ENCODE measurements at regions not wholly inside any gene's neighbourhood (a gene's known extent, or its start where the extent isn't known, plus 50 kb on each side); places are given as distances from the start of the nearest gene placed in this dataset.
A peak's percentile ranks its signal among the peaks of the same experiment; 100 is the strongest.

DNA sequence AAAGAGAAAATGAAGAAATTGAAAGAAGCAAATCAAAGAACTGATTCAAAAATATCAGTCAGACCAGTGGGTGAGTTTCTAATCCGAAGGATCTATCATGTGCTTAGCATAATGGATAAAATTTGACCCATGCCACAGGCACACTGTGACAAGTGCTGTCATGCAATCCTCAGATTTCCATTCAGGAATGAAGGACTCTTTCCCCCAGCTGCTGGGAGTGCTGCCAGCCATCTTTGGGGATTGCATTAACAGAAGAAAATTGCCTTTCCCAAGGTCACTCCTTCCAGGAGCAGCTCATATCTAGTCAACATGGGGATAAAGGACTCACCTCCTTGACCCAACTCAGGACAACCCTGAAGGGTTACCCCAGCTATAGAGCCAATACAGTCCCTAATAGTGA, 316.7 kb upstream of the TBX18 start:
- H2AFZ ChIP-seq (ENCODE audit: low read depth, low read length) = no peak overlapping the region
- no peak overlapping the region for H3K27ac ChIP-seq (ENCODE audit: low read depth, low read length)
- no peaks in the 10 kb centered on the region for H3K36me3 Mint-ChIP-seq (ENCODE audit: low read depth, unreplicated experiment)
- H3K4me3 Mint-ChIP-seq (ENCODE audit: unreplicated experiment) = no peak overlapping the region
- H3K4me1 Mint-ChIP-seq (ENCODE audit: low read depth, unreplicated experiment) = peaks cover 22% of the 10 kb centered on the region
- no peak overlapping the region for H3K27ac Mint-ChIP-seq (ENCODE audit: unreplicated experiment)
- TF ChIP-seq, protein P1, sequence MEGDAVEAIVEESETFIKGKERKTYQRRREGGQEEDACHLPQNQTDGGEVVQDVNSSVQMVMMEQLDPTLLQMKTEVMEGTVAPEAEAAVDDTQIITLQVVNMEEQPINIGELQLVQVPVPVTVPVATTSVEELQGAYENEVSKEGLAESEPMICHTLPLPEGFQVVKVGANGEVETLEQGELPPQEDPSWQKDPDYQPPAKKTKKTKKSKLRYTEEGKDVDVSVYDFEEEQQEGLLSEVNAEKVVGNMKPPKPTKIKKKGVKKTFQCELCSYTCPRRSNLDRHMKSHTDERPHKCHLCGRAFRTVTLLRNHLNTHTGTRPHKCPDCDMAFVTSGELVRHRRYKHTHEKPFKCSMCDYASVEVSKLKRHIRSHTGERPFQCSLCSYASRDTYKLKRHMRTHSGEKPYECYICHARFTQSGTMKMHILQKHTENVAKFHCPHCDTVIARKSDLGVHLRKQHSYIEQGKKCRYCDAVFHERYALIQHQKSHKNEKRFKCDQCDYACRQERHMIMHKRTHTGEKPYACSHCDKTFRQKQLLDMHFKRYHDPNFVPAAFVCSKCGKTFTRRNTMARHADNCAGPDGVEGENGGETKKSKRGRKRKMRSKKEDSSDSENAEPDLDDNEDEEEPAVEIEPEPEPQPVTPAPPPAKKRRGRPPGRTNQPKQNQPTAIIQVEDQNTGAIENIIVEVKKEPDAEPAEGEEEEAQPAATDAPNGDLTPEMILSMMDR (IDR thresholded peaks at IDR 0.05; ENCODE audit: insufficient read depth, low read depth, low read length) = no peak
- TF ChIP-seq EZH2 (IDR thresholded peaks at IDR 0.05; ENCODE audit: insufficient read depth, low read length) = no peak
- no peak for FAIRE-seq
- no peaks in the 10 kb centered on the region for H3K27me3 ChIP-seq (ENCODE audit: insufficient read depth, low read length)
- H4K20me1 ChIP-seq (ENCODE audit: insufficient read depth, low read length) = no peaks in the 10 kb centered on the region
- H3K9me3 Mint-ChIP-seq (ENCODE audit: unreplicated experiment) = no peaks in the 10 kb centered on the region
- no peak for DNase-seq (ENCODE audit: low read depth)
- peaks cover 6% of the 10 kb centered on the region for H3K4me1 ChIP-seq (ENCODE audit: insufficient read depth, low read length)
- H3K9me3 ChIP-seq (ENCODE audit: insufficient read depth, low read depth, low read length) = no peaks in the 10 kb centered on the region
- H3K4me2 ChIP-seq (ENCODE audit: low read length) = no peak overlapping the region
- H3K4me3 ChIP-seq (ENCODE audit: insufficient read depth, low read depth, low read length) = no peak overlapping the region
- H3K36me3 ChIP-seq (ENCODE audit: insufficient read depth, low read length) = no peaks in the 10 kb centered on the region
- H3K9ac ChIP-seq (ENCODE audit: low read length) = no peak overlapping the region
- H3K27me3 Mint-ChIP-seq (ENCODE audit: low read depth, unreplicated experiment) = peaks cover 2% of the 10 kb centered on the region
- H3K79me2 ChIP-seq (ENCODE audit: insufficient read depth, low read length) = no peaks in the 10 kb centered on the region

DNA sequence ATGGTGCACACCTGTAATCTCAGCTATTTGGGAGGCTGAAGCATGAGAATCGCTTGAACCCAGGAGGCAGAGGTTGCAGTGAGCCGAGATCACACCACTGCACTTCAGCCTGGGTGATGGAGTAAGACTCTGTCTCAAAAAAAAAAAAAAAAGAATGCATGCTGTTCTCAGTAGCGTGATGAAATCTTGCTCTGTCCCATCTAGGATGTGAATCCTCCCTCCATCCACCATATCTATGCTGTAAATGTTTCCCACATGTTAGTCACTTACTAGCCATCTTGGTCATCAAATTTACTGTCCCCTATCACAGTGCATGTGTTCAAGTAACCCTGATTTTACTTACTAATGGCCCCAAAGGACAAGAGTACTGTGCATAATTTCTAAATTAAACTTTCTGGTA, 315.4 kb upstream of the TBX18 start:
- Mint-ChIP-seq H3K4me1 (ENCODE audit: low read depth, unreplicated experiment) (peaks cover 22% of the 10 kb centered on the region), H3K27me3 (ENCODE audit: low read depth, unreplicated experiment) (peaks cover 2% of the 10 kb centered on the region), H3K27ac (ENCODE audit: unreplicated experiment) (no peak overlapping the region), H3K36me3 (ENCODE audit: low read depth, unreplicated experiment) (no peaks in the 10 kb centered on the region), H3K9me3 (ENCODE audit: unreplicated experiment) (no peaks in the 10 kb centered on the region), H3K4me3 (ENCODE audit: unreplicated experiment) (no peak overlapping the region)
- Histone ChIP-seq H3K36me3 (ENCODE audit: insufficient read depth, low read length) (no peaks in the 10 kb centered on the region), H3K4me1 (ENCODE audit: insufficient read depth, low read length) (peaks cover 6% of the 10 kb centered on the region), H3K27me3 (ENCODE audit: insufficient read depth, low read length) (no peaks in the 10 kb centered on the region), H3K9ac (ENCODE audit: low read length) (no peak overlapping the region), H3K9me3 (ENCODE audit: insufficient read depth, low read depth, low read length) (no peaks in the 10 kb centered on the region), H3K27ac (ENCODE audit: low read depth, low read length) (no peak overlapping the region), H3K4me3 (ENCODE audit: insufficient read depth, low read depth, low read length) (no peak overlapping the region), H3K79me2 (ENCODE audit: insufficient read depth, low read length) (no peaks in the 10 kb centered on the region), H3K4me2 (ENCODE audit: low read length) (no peak overlapping the region), H4K20me1 (ENCODE audit: insufficient read depth, low read length) (no peaks in the 10 kb centered on the region), H2AFZ (ENCODE audit: low read depth, low read length) (no peak overlapping the region)
- no peak for DNase-seq (ENCODE audit: low read depth)
- FAIRE-seq = no peak
- TF ChIP-seq, protein P1 (IDR thresholded peaks at IDR 0.05; ENCODE audit: insufficient read depth, low read depth, low read length) = no peak
- TF ChIP-seq EZH2 (IDR thresholded peaks at IDR 0.05; ENCODE audit: insufficient read depth, low read length) = no peak

DNA sequence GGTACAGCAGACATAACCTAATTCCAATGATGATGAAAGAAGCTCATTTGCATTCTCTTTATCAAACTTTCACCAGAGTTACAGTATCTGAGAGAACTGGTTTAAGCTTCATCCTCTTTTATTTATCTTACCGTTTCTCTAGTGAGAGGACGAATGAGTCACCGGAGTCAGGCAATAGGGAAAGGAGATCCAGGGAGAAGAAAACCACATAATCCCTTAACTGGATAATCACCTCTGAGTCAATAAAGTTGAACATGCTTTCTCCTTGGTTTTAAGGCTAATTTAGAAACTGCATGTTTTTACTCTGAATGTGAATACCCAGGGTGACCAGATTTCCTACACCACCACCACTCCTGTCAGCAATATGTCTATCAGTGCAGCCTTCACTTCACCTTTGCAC, 313.7 kb upstream of the TBX18 start:
- Mint-ChIP-seq H3K4me1 (ENCODE audit: low read depth, unreplicated experiment) (peaks cover 22% of the 10 kb centered on the region), H3K36me3 (ENCODE audit: low read depth, unreplicated experiment) (no peaks in the 10 kb centered on the region), H3K4me3 (ENCODE audit: unreplicated experiment) (peak overlapping the region; percentile 17), H3K9me3 (ENCODE audit: unreplicated experiment) (no peaks in the 10 kb centered on the region), H3K27me3 (ENCODE audit: low read depth, unreplicated experiment) (peaks cover 2% of the 10 kb centered on the region), H3K27ac (ENCODE audit: unreplicated experiment) (peak overlapping the region; percentile 77)
- DNase-seq (ENCODE audit: low read depth) (peak; percentile 86), FAIRE-seq (peak; percentile 99)
- TF ChIP-seq, protein P1 (IDR thresholded peaks at IDR 0.05; ENCODE audit: insufficient read depth, low read depth, low read length) = no peak
- no peak for TF ChIP-seq EZH2 (IDR thresholded peaks at IDR 0.05; ENCODE audit: insufficient read depth, low read length)
- peak overlapping the region; percentile 4 for H3K27ac ChIP-seq (ENCODE audit: low read depth, low read length)
- no peaks in the 10 kb centered on the region for H3K36me3 ChIP-seq (ENCODE audit: insufficient read depth, low read length)
- no peaks in the 10 kb centered on the region for H3K79me2 ChIP-seq (ENCODE audit: insufficient read depth, low read length)
- no peak overlapping the region for H3K9ac ChIP-seq (ENCODE audit: low read length)
- H3K4me3 ChIP-seq (ENCODE audit: insufficient read depth, low read depth, low read length) = no peak overlapping the region
- no peak overlapping the region for H2AFZ ChIP-seq (ENCODE audit: low read depth, low read length)
- peak overlapping the region; percentile 68 for H3K4me2 ChIP-seq (ENCODE audit: low read length)
- peaks cover 6% of the 10 kb centered on the region for H3K4me1 ChIP-seq (ENCODE audit: insufficient read depth, low read length)
- no peaks in the 10 kb centered on the region for H3K27me3 ChIP-seq (ENCODE audit: insufficient read depth, low read length)
- H4K20me1 ChIP-seq (ENCODE audit: insufficient read depth, low read length) = no peaks in the 10 kb centered on the region
- no peaks in the 10 kb centered on the region for H3K9me3 ChIP-seq (ENCODE audit: insufficient read depth, low read depth, low read length)
